ENCODE measurements at regions not wholly inside any gene's neighbourhood (a gene's known extent, or its start where the extent isn't known, plus 50 kb on each side); places are given as distances from the start of the nearest gene placed in this dataset.

GRCh38 chr10:120658943-120659885 is 191.9 kb upstream of the WDR11 start:
- Histone ChIP-seq H3K79me2 (ENCODE audit: insufficient read depth, low read length) (no peaks in the 10 kb centered on the region), H3K4me2 (ENCODE audit: low read depth, low read length) (no peak overlapping the region), H3K9me3 (ENCODE audit: low read length) (no peaks in the 10 kb centered on the region), H3K27me3 (ENCODE audit: control insufficient read depth in 1 of 2, insufficient read depth in 2 of 2, low read length in 2 of 2) (no peaks in the 10 kb centered on the region; a peak in 1 of 5 replicates), H3K4me1 (ENCODE audit: insufficient read depth, low read length) (no peaks in the 10 kb centered on the region), H3K36me3 (replicated peaks in 1 of 2; ENCODE audit: control insufficient read depth in 1 of 2, insufficient read depth in 2 of 2, low read length in 2 of 2) (no peaks in the 10 kb centered on the region), H3K9ac (ENCODE audit: insufficient read depth, low read depth, low read length) (no peak overlapping the region), H4K20me1 (ENCODE audit: insufficient read depth, low read length) (no peaks in the 10 kb centered on the region), H2AFZ (ENCODE audit: low read length) (no peak overlapping the region), H3K4me3 (replicated peaks in 1 of 3; ENCODE audit: insufficient read depth in 1 of 3, low read depth in 2 of 3, low read length in 3 of 3) (no peak overlapping the region), H3K27ac (ENCODE audit: extremely low read length, insufficient read depth, low read length) (no peak overlapping the region)
- ATAC-seq, result no peak
- in situ Hi-C loops (cut with HindIII; ENCODE audit: extremely low pct_ligation_motif_present, low pct_unique_long_range_greater_than_20kb), result no loop called here
- DNase-seq (ENCODE audit: low spot score), result no peak
- BruUV-seq (replicated peaks), result no TSS peak
- intact Hi-C loops (cut with micrococcal nuclease; ENCODE audit: unreplicated experiment), result no loop called here
- no peak for TF ChIP-seq REXO4 (CRISPR knock-in tag; IDR thresholded peaks at IDR 0.05; ENCODE audit: borderline replicate concordance)
- TF ChIP-seq, protein P1, sequence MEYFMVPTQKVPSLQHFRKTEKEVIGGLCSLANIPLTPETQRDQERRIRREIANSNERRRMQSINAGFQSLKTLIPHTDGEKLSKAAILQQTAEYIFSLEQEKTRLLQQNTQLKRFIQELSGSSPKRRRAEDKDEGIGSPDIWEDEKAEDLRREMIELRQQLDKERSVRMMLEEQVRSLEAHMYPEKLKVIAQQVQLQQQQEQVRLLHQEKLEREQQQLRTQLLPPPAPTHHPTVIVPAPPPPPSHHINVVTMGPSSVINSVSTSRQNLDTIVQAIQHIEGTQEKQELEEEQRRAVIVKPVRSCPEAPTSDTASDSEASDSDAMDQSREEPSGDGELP (IDR thresholded peaks at IDR 0.05; ENCODE audit: borderline replicate concordance, low read depth), result no peak
- TF ChIP-seq ZNF281 (CRISPR knock-in tag; IDR thresholded peaks at IDR 0.05; ENCODE audit: borderline replicate concordance), result no peak
- WGBS (ENCODE audit: low lambda C conversion rate), result 33% methylated on average over 4 of the region's 4 CpGs
- no peak for FAIRE-seq
- ChIA-PET POLR2A (no interaction called here), CTCF (ENCODE audit: low intra/inter-chr PET ratio, low total read pairs) (no interaction called here)
